HepG2 (cell line): ENCODE measurements at regions not wholly inside any gene's neighbourhood (a gene's known extent, or its start where the extent isn't known, plus 50 kb on each side); places are given as distances from the start of the nearest gene placed in this dataset.

Experiments
- ATF2 ChIP-seq: sonication (generic); formaldehyde crosslinking; IDR thresholded peaks from 2 replicates; pipeline ENCODE4 v1.4.0; 2020; ENCODE audit warnings: missing genetic modification reagents
- CTCF ChIP-seq: sonication (generic); formaldehyde crosslinking; IDR thresholded peaks from 2 replicates; pipeline ENCODE4 v1.5.0; 2020; ENCODE audit warnings: mild to moderate bottlenecking, missing genetic modification reagents, moderate library complexity
- EP300 ChIP-seq, 3 experiments: sonication (generic) in 1 of 3; formaldehyde crosslinking in 1 of 3; IDR thresholded peaks; 2 replicates each; pipeline versions ENCODE4 v1.5.1 to v1.6.1; 2011 to 2020; ENCODE audit warnings: low read depth in 2 of 3, low read length in 2 of 3, borderline replicate concordance in 1 of 3, improper control_type of control experiment in 1 of 3, mild to moderate bottlenecking in 1 of 3, missing genetic modification reagents in 1 of 3, moderate library complexity in 1 of 3
- FIP1L1 ChIP-seq: fragments of 200-400 bp; formaldehyde crosslinking; IDR thresholded peaks from 2 replicates; pipeline ENCODE4 v1.6.1; 2018; ENCODE audit warnings: low read depth, mild to moderate bottlenecking, low read length, moderate library complexity, borderline replicate concordance; ENCODE audit not compliant: insufficient read depth
- HOXA7 ChIP-seq: sonication (generic); formaldehyde crosslinking; IDR thresholded peaks from 2 replicates; pipeline ENCODE4 v1.8.1; 2022; ENCODE audit warnings: mild to moderate bottlenecking, missing genetic modification reagents, moderate library complexity
- MYC ChIP-seq: sonication (generic); formaldehyde crosslinking; IDR thresholded peaks from 2 replicates; pipeline ENCODE4 v1.9.0; 2021; ENCODE audit warnings: missing genetic modification reagents, borderline replicate concordance
- NBN ChIP-seq: fragments of 450-650 bp; conservative IDR thresholded peaks from 2 replicates; pipeline ENCODE4 v1.6.1; 2017
- POLR2A ChIP-seq, 2 experiments: IDR thresholded peaks; 2 replicates each; pipeline ENCODE4 v1.6.1; 2011; ENCODE audit warnings: low read depth in 2 of 2, low read length in 2 of 2, mild to moderate bottlenecking in 1 of 2, moderate library complexity in 1 of 2; ENCODE audit not compliant: insufficient read depth in 1 of 2
- POLR2AphosphoS5 ChIP-seq: IDR thresholded peaks from 2 replicates; pipeline ENCODE4 v1.6.1; 2012; ENCODE audit warnings: low read depth, low read length
- YY1 ChIP-seq: IDR thresholded peaks from 2 replicates; pipeline ENCODE4 v1.6.1; 2011; ENCODE audit warnings: low read length, low read depth, moderate library complexity, mild to moderate bottlenecking; ENCODE audit not compliant: insufficient read depth, insufficient replicate concordance
- ZNF282 ChIP-seq: fragments of 450-650 bp; IDR thresholded peaks from 2 replicates; pipeline ENCODE4 v1.6.1; 2018; ENCODE audit not compliant: partially characterized antibody
- ZNF362 ChIP-seq: sonication (generic); formaldehyde crosslinking; IDR thresholded peaks from 2 replicates; pipeline ENCODE4 v1.4.0; 2020; ENCODE audit warnings: missing genetic modification reagents, mild to moderate bottlenecking, borderline replicate concordance
- ZNF577 ChIP-seq: sonication (generic); formaldehyde crosslinking; IDR thresholded peaks from 2 replicates; pipeline ENCODE4 v1.4.0; 2020; ENCODE audit warnings: mild to moderate bottlenecking, low read depth, missing genetic modification reagents, borderline replicate concordance
- ZNF724P ChIP-seq: sonication (generic); formaldehyde crosslinking; IDR thresholded peaks from 2 replicates; pipeline ENCODE4 v1.8.0; 2022; ENCODE audit warnings: missing genetic modification reagents, borderline replicate concordance

DNA sequence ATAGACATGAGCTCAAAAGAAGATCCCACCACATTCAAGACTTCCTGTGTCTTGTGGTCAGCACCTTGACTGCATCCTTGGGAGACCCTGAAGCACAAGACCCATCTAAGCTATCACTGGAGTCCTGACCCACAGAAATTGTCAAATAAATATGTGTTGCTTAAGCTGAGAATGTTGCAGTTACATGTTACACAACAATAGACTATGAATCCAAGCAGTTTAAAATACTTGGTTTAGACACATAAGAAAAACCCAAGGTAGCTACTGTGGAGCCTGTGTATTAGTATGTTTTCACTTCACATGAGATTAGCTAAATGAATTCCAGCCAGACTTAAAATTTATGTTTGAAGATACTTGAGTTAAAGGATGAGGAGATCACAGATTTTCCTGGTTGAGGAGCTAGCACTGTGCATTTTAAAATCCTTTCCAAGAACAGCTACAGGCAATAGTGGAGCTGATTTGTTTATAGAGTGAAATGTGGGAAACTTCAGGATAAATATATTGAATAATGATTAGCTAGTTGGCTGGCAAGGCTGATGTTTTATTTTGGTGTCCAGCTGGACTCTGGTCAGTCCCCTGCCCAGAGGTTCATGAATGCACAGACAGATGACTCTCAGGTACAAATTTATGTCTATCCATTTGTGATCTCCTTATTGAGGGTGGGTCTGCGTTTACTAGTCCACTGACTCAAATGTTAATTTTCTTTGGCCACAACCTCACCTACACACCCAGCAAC lies 1527.7 kb downstream of the NLGN4Y start:
- TF ChIP-seq YY1 = no peak
- TF ChIP-seq NBN = no peak
- no peak for TF ChIP-seq CTCF (CRISPR knock-in tag)
- TF ChIP-seq ZNF282 = no peak
- TF ChIP-seq POLR2AphosphoS5 = no peak
- no peak for TF ChIP-seq POLR2A (IDR thresholded peaks at IDR 0.05; ENCODE audit: insufficient read depth in 1 of 2, low read depth in 2 of 2, low read length in 2 of 2)
- TF ChIP-seq ZNF577 = no peak
- TF ChIP-seq MYC = no peak
- TF ChIP-seq ZNF724P (CRISPR knock-in tag) = no peak
- no peak for TF ChIP-seq HOXA7
- no peak for TF ChIP-seq ATF2 (CRISPR knock-in tag)
- TF ChIP-seq FIP1L1 = no peak
- no peak for TF ChIP-seq EP300 (IDR thresholded peaks at IDR 0.05; ENCODE audit: low read depth in 2 of 2, low read length in 2 of 2)
- TF ChIP-seq EP300 (CRISPR knock-in tag; IDR thresholded peaks at IDR 0.05; ENCODE audit: borderline replicate concordance) = no peak
- no peak for TF ChIP-seq ZNF362 (CRISPR knock-in tag)
